NOMO-1 treated with dmso at 0.1 percent for 144 hours (cell line): ENCODE measurements at regions not wholly inside any gene's neighbourhood (a gene's known extent, or its start where the extent isn't known, plus 50 kb on each side); places are given as distances from the start of the nearest gene placed in this dataset.

Source experiments
- DNase-seq: peaks from one replicate; lab custom pipeline; 2025; ENCODE audit not compliant: unreplicated experiment; lab: John Stamatoyannopoulos, UW

GRCh38 chr13:21316376-21316775, 139.9 kb downstream of the MRPL57 start:
- no peak for DNase-seq

DNA sequence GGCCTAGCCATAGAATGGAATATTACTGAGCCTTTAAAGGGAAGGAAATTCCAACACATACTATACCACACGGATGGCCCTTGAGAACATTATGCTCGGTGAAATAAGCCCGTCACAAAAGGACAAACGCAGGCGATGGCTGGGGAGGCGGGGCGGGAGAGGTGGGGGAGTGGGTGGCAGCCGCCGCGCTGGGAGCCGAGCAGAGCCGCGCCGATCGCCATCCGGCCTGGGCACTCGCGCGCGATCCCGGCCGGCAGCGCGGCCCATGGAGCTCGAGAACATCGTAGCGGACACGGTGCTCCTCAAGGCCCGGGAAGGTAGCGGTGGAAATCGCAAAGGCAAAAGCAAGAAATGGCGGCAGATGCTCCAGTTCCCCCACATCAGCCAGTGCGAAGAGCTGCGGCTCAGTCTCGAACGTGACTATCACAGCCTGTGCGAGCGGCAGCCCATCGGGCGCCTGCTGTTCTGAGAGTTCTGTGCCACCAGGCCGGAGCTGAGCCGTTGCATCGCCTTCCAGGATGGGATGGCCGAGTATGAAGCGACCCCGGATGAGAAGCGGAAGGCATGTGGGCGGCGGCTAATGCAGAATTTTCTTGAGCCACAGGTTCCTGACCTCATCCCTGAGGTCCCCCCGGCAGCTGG, 140.1 kb downstream of the ZDHHC20 start:
- DNase-seq: no peak

DNA sequence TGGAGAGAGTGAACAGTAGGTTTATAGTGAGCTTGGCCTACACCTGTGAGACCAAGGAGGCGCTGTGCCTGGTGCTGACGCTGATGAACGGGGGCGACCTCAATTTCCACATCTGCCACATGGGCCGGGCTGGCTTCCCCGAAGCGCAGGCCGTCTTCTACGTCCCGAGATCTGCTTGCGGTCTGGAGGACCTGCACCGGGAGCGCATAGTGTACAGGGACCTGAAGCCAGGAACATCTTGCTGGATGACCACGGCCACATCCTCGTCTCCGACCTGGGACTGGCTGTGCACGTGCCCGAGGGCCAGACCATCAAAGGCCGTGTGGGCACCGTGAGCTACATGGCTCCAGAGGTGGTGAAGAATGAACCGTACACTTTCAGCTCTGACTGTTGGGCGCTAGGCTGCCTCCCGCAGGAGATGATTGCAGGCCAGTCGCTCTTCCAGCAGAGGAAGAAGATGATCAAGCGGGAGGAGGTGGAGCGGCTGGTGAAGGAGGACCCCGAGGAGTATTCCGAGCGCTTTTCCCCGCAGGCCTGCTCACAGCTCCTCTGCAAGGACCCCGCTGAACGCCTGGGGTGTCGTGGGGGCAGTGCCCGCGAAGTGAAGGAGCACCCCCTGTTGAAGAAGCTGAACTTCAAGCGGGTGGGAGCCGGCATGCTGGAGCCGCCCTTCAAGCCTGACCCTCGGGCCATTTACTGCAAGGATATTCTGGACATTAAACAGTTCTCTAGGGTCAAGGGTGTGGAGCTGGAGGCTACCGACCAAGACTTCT, 139.0 kb downstream of the ZDHHC20 start:
- no peak for DNase-seq

DNA sequence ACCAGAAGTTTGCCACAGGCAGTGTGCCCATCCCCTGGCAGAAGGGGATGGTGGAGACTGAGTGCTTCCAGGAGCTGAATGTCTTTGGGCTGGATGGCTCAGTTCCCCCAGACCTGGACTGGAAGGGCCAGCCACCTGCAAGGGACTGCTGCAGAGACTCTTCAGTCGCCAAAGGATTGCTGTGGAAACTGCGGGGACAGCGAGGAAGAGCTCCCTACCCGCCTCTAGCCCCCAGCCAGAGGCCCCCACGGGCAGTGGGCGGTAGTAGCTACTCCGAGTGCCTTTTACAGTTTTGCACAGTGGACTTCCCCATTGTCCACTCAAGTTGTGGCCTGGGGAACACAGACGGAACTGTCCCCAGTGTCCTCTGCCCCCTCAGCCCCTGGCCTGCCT, 138.5 kb downstream of the ZDHHC20 start:
- no peak for DNase-seq

DNA sequence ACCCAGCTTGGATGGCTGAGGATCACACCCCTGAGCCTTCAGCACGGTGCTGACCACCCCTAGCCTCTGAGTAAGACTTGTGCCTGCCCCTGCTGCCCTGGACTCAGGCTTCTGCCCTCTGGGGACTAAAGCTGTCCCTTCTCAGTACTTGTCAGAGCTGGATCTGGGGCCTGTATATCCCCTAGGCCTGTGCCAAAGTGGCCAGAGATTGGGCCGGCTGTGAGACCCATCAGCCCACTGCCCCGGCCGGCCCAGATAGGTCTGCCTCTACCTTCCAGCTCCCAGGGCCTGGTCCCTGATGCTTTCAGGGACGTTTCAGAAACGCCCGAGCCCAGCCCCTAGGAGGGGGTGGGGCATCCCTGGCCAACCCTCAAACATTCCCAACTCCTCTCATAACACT, 137.8 kb downstream of the ZDHHC20 start:
- DNase-seq: no peak

- DNase-seq: no peak
Measured at GRCh38 chr13:21322327-21322965, 136.7 kb downstream of the ZDHHC20 start.
